HepG2 (cell line): ENCODE measurements at regions not wholly inside any gene's neighbourhood (a gene's known extent, or its start where the extent isn't known, plus 50 kb on each side); places are given as distances from the start of the nearest gene placed in this dataset.

Experiments
- ATAC-seq: fragments of 200-7000 bp; cut with Tn5 transposase; 3 replicates; pipeline ENCODE4 v1.9.1; 2020; ENCODE audit warnings: mild to moderate bottlenecking, moderate library complexity
- BruUV-seq: library from RNA; stranded (reverse); fragments of 400-500 nt; replicated peaks from 2 replicates; lab custom pipeline; 2021; lab: Mats Ljungman, UMichigan
- CTCF ChIA-PET: fragments of 300-600 bp; formaldehyde crosslinking; extraction: SDS; loops from one replicate; lab custom pipeline; 2021; ENCODE audit warnings: low total read pairs, inconsistent platforms, low intra/inter-chr PET ratio; lab: Yijun Ruan, JAX
- POLR2A ChIA-PET: fragments of 350-600 bp; sonication (Branson Sonifier 250); formaldehyde crosslinking; loops from one replicate; lab custom pipeline; 2020; ENCODE audit warnings: antibody characterized with exemption, inconsistent platforms; lab: Yijun Ruan, JAX
- DNase-seq: peaks from one replicate; pipeline ENCODE4 v3.0.0-alpha.2; 2015; ENCODE audit warnings: low spot score
- FAIRE-seq: peaks from 3 replicates; lab custom pipeline; 2011; peaks lifted over from hg19 to GRCh38; lab: Jason Lieb, UNC
- H2AFZ ChIP-seq: one replicate; pipeline ENCODE4 v1.6.1; 2011; ENCODE audit warnings: low read length, inconsistent platforms
- H3K27ac ChIP-seq: fragments of 300-600 bp; 3 replicates; pipeline ENCODE4 v1.8.0; 2011; ENCODE audit warnings: mixed run types, mild to moderate bottlenecking, mixed read lengths, low read length, inconsistent platforms; ENCODE audit not compliant: insufficient read depth; ENCODE audit errors: extremely low read length
- H3K27me3 ChIP-seq, 2 experiments: fragments of 200-600 bp in 1 of 2; 2 replicates in 1 of 2; 3 replicates in 1 of 2; pipeline versions ENCODE4 v1.6.0 to v1.8.0; 2011; ENCODE audit warnings: low read length in 2 of 2, mild to moderate bottlenecking in 2 of 2, moderate library complexity in 2 of 2, inconsistent platforms in 1 of 2; ENCODE audit not compliant: insufficient read depth in 2 of 2, control insufficient read depth in 1 of 2
- H3K36me3 ChIP-seq, 2 experiments: fragments of 200-600 bp in 1 of 2; replicated peaks in 1 of 2; 2 replicates in 1 of 2; 3 replicates in 1 of 2; pipeline versions ENCODE4 v1.5.1 to v1.8.0; 2011; ENCODE audit warnings: low read length in 2 of 2, inconsistent platforms in 1 of 2; ENCODE audit not compliant: insufficient read depth in 2 of 2, control insufficient read depth in 1 of 2
- H3K4me1 ChIP-seq: 2 replicates; pipeline ENCODE4 v1.5.1; 2012; ENCODE audit warnings: low read length, inconsistent platforms; ENCODE audit not compliant: insufficient read depth
- H3K4me2 ChIP-seq: 2 replicates; pipeline ENCODE4 v1.6.0; 2011; ENCODE audit warnings: low read depth, low read length, inconsistent platforms
- H3K4me3 ChIP-seq, 3 experiments: fragments of 200-600 bp in 1 of 3; sonication (generic), shearing (Covaris generic) in 1 of 3; replicated peaks in 1 of 3; 2 replicates each; pipeline ENCODE4 v1.5.1; 2011 to 2016; ENCODE audit warnings: low read length in 3 of 3, inconsistent platforms in 2 of 3, low read depth in 2 of 3, mild to moderate bottlenecking in 2 of 3, control low read depth in 1 of 3, mixed read lengths in 1 of 3; ENCODE audit not compliant: insufficient read depth in 1 of 3
- H3K79me2 ChIP-seq: one replicate; pipeline ENCODE4 v1.6.1; 2011; ENCODE audit warnings: low read length, inconsistent platforms; ENCODE audit not compliant: insufficient read depth
- H3K9ac ChIP-seq: 2 replicates; pipeline ENCODE4 v1.6.0; 2011; ENCODE audit warnings: mild to moderate bottlenecking, low read depth, low read length, inconsistent platforms; ENCODE audit not compliant: insufficient read depth
- H3K9me3 ChIP-seq: 2 replicates; pipeline ENCODE4 v1.5.1; 2012; ENCODE audit warnings: mild to moderate bottlenecking, low read length
- H4K20me1 ChIP-seq: 2 replicates; pipeline ENCODE4 v1.6.0; 2011; ENCODE audit warnings: inconsistent platforms, mild to moderate bottlenecking, low read length, moderate library complexity; ENCODE audit not compliant: insufficient read depth
- AKAP8 ChIP-seq: sonication (generic); formaldehyde crosslinking; IDR thresholded peaks from 2 replicates; pipeline ENCODE4 v1.5.1; 2020; ENCODE audit warnings: mild to moderate bottlenecking, missing genetic modification reagents
- ATF7-NPFF ChIP-seq: sonication (generic); formaldehyde crosslinking; IDR thresholded peaks from 2 replicates; pipeline ENCODE4 v1.8.1; 2023; ENCODE audit warnings: mild to moderate bottlenecking, low read depth, missing genetic modification reagents, moderate library complexity
- MXI1 ChIP-seq: IDR thresholded peaks from 3 replicates; pipeline ENCODE4 v1.6.1; 2012; ENCODE audit warnings: low read depth, low read length, inconsistent platforms, borderline replicate concordance
- NFYC ChIP-seq: IDR thresholded peaks from 2 replicates; pipeline ENCODE4 v1.6.1; 2016; ENCODE audit warnings: missing genetic modification reagents, missing compliant biosample characterization
- RCOR2 ChIP-seq: IDR thresholded peaks from 2 replicates; pipeline ENCODE4 v1.6.1; 2016; ENCODE audit warnings: missing biosample characterization, missing genetic modification reagents
- ZMYM4 ChIP-seq: sonication (generic); formaldehyde crosslinking; IDR thresholded peaks from 2 replicates; pipeline ENCODE4 v1.8.1; 2023; ENCODE audit warnings: mild to moderate bottlenecking, missing genetic modification reagents
- ZNF34 ChIP-seq: sonication (generic); formaldehyde crosslinking; IDR thresholded peaks from 2 replicates; pipeline ENCODE4 v1.4.0; 2020; ENCODE audit warnings: mild to moderate bottlenecking, missing genetic modification reagents, borderline replicate concordance
- ZNF543 ChIP-seq: sonication (generic); formaldehyde crosslinking; IDR thresholded peaks from 2 replicates; pipeline ENCODE4 v1.4.0; 2020; ENCODE audit warnings: mild to moderate bottlenecking, missing genetic modification reagents
- WGBS: methylation state at CpG from one replicate; pipeline ENCODE4 v1.1.6; 2017; ENCODE audit warnings: low lambda C conversion rate; 5-methylcytosine and 5-hydroxymethylcytosine counted together
- in situ Hi-C: cut with HindIII; loops from 2 replicates; pipeline ENCODE4 v1.10.0; 2017; ENCODE audit warnings: low pct_unique_long_range_greater_than_20kb; ENCODE audit not compliant: extremely low pct_ligation_motif_present
- intact Hi-C: fragments of 100-400 bp; cut with micrococcal nuclease; formaldehyde crosslinking; loops from one replicate; pipeline ENCODE4 v1.10.0; 2022; ENCODE audit not compliant: unreplicated experiment
- TF ChIP-seq, protein P1 (sequence below): sonication (generic); formaldehyde crosslinking; IDR thresholded peaks from 2 replicates; pipeline ENCODE4; 2020; ENCODE audit warnings: missing genetic modification reagents, mild to moderate bottlenecking, borderline replicate concordance

DNA sequence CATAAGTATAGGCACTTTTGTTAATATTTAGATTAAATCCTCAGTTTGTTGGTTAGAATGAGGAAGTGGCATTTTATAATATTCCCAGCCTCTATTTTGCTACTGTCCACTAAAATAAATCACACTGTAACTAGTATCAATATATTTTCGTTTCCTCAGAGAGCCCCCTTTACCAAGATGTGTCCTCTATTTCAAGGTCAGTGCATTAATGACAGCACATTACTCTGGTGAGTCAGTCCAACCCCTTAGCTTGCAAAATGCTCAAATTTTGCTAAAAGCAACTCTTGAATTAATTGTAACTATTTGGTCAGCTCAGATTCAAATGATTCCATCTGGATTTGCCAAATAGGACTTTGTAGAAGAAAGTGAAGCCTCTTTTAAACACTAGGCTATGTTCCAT lies 199.3 kb downstream of the PDHA2 start (continued):
- TF ChIP-seq MXI1: no peak
- TF ChIP-seq RCOR2: no peak
- TF ChIP-seq ZNF34: no peak
- no peak for TF ChIP-seq NFYC (CRISPR knock-in tag)
- no peak for TF ChIP-seq ATF7-NPFF (CRISPR knock-in tag)
- TF ChIP-seq, protein P1, sequence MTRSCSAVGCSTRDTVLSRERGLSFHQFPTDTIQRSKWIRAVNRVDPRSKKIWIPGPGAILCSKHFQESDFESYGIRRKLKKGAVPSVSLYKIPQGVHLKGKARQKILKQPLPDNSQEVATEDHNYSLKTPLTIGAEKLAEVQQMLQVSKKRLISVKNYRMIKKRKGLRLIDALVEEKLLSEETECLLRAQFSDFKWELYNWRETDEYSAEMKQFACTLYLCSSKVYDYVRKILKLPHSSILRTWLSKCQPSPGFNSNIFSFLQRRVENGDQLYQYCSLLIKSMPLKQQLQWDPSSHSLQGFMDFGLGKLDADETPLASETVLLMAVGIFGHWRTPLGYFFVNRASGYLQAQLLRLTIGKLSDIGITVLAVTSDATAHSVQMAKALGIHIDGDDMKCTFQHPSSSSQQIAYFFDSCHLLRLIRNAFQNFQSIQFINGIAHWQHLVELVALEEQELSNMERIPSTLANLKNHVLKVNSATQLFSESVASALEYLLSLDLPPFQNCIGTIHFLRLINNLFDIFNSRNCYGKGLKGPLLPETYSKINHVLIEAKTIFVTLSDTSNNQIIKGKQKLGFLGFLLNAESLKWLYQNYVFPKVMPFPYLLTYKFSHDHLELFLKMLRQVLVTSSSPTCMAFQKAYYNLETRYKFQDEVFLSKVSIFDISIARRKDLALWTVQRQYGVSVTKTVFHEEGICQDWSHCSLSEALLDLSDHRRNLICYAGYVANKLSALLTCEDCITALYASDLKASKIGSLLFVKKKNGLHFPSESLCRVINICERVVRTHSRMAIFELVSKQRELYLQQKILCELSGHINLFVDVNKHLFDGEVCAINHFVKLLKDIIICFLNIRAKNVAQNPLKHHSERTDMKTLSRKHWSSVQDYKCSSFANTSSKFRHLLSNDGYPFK (CRISPR knock-in tag): no peak
- TF ChIP-seq, all 625 proteins: peak for 0

- POLR2A ChIA-PET: no interaction called here
- in situ Hi-C loops: no loop called here
- Histone ChIP-seq H3K79me2 (no peaks in the 10 kb centered on the region), H3K4me3 (no peak overlapping the region), H3K36me3 (no peaks in the 10 kb centered on the region), H3K9me3 (peaks cover 14% of the 10 kb centered on the region), H3K4me2 (no peak overlapping the region), H3K27ac (no peak overlapping the region), H3K4me1 (no peaks in the 10 kb centered on the region), H4K20me1 (no peaks in the 10 kb centered on the region), H2AFZ (no peak overlapping the region)
- no TSS peak for BruUV-seq
- TF ChIP-seq ZMYM4 (no peak), AKAP8 (CRISPR knock-in tag) (no peak), ZNF543 (CRISPR knock-in tag) (no peak)
- TF ChIP-seq, all 625 proteins: peak for 0
- ATAC-seq: no peak
- intact Hi-C loops: no loop called here
- 3% methylated on average over 2 of the region's 2 CpGs for WGBS
- H3K9ac ChIP-seq: no peak overlapping the region
- no peaks in the 10 kb centered on the region for H3K27me3 ChIP-seq
- no peak for FAIRE-seq
- CTCF ChIA-PET: no interaction called here
- DNase-seq: no peak
Measured at GRCh38 chr4:96039803-96040436, 200.0 kb downstream of the PDHA2 start.
